ENCODE measurements at regions not wholly inside any gene's neighbourhood (a gene's known extent, or its start where the extent isn't known, plus 50 kb on each side); places are given as distances from the start of the nearest gene placed in this dataset.

GRCh38 chr13:74778087-74778486 is 643.9 kb upstream of the KLF12 start:
- no peaks in the 10 kb centered on the region for H3K27me3 ChIP-seq
- no peaks in the 10 kb centered on the region for H3K4me1 ChIP-seq (ENCODE audit: control insufficient read depth in 1 of 2, insufficient read depth in 1 of 2, low read depth in 1 of 2, low read length in 1 of 2)
- peaks cover 4% of the 10 kb centered on the region for H3K9me3 ChIP-seq
- no peak overlapping the region for H3K4me3 ChIP-seq (ENCODE audit: low read depth in 1 of 2, low read length in 1 of 2)
- H3K27ac ChIP-seq: no peak overlapping the region
- no peaks in the 10 kb centered on the region for H3K36me3 ChIP-seq
- TF ChIP-seq CTCF (IDR thresholded peaks at IDR 0.05): no peak

DNA sequence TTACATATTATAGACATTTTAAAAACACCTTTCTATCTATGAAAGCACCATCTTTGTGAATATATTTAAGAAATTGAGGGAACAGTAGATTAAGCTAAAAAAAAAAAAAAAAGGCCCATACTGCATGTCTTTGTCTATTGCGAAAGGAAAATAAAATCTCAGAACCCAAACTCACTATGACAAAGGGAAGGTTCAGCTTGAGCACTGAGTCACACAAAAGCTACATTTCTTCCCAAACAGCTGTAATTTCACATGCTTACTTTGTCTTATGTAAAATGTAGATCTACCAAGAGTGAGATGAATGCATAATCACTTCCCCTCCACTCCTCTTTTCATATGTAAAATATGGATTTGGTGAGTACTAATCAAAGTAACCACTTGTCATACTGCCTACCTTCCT is 640.1 kb upstream of the KLF12 start:
- peaks cover 4% of the 10 kb centered on the region for H3K9me3 ChIP-seq
- TF ChIP-seq CTCF (IDR thresholded peaks at IDR 0.05): no peak
- no peaks in the 10 kb centered on the region for H3K36me3 ChIP-seq
- no peaks in the 10 kb centered on the region for H3K27me3 ChIP-seq
- H3K4me3 ChIP-seq (ENCODE audit: low read depth in 1 of 2, low read length in 1 of 2): no peak overlapping the region
- H3K27ac ChIP-seq: no peak overlapping the region
- no peaks in the 10 kb centered on the region for H3K4me1 ChIP-seq (ENCODE audit: control insufficient read depth in 1 of 2, insufficient read depth in 1 of 2, low read depth in 1 of 2, low read length in 1 of 2)

GRCh38 chr13:74773248-74773647 is 639.0 kb upstream of the KLF12 start:
- H3K4me1 ChIP-seq (ENCODE audit: control insufficient read depth in 1 of 2, insufficient read depth in 1 of 2, low read depth in 1 of 2, low read length in 1 of 2): no peaks in the 10 kb centered on the region
- no peak overlapping the region for H3K27ac ChIP-seq

GRCh38 chr13:74771964-74772363 is 637.8 kb upstream of the KLF12 start:
- H3K9me3 ChIP-seq: peaks cover 4% of the 10 kb centered on the region
- H3K27me3 ChIP-seq: no peaks in the 10 kb centered on the region
- no peak overlapping the region for H3K27ac ChIP-seq
- H3K4me1 ChIP-seq (ENCODE audit: control insufficient read depth in 1 of 2, insufficient read depth in 1 of 2, low read depth in 1 of 2, low read length in 1 of 2): no peaks in the 10 kb centered on the region
- H3K36me3 ChIP-seq: no peaks in the 10 kb centered on the region
- no peak overlapping the region for H3K4me3 ChIP-seq (ENCODE audit: low read depth in 1 of 2, low read length in 1 of 2)
- TF ChIP-seq CTCF (IDR thresholded peaks at IDR 0.05): no peak

More at GRCh38 chr13:74773248-74773647, 639.0 kb upstream of the KLF12 start:
- no peak for TF ChIP-seq CTCF (IDR thresholded peaks at IDR 0.05)
- H3K27me3 ChIP-seq: no peaks in the 10 kb centered on the region
- H3K9me3 ChIP-seq: peaks cover 4% of the 10 kb centered on the region
- no peaks in the 10 kb centered on the region for H3K36me3 ChIP-seq
- no peak overlapping the region for H3K4me3 ChIP-seq (ENCODE audit: low read depth in 1 of 2, low read length in 1 of 2)

- Histone ChIP-seq H3K4me3 (ENCODE audit: low read depth in 1 of 2, low read length in 1 of 2) (no peak overlapping the region), H3K4me1 (ENCODE audit: control insufficient read depth in 1 of 2, insufficient read depth in 1 of 2, low read depth in 1 of 2, low read length in 1 of 2) (no peaks in the 10 kb centered on the region)
These were observed 636.2 kb upstream of the KLF12 start for GRCh38 chr13:74770361-74770760.

More at GRCh38 chr13:74770361-74770760, 636.2 kb upstream of the KLF12 start:
- no peaks in the 10 kb centered on the region for H3K36me3 ChIP-seq
- no peaks in the 10 kb centered on the region for H3K27me3 ChIP-seq
- no peak for TF ChIP-seq CTCF (IDR thresholded peaks at IDR 0.05)
- H3K27ac ChIP-seq: no peak overlapping the region
- H3K9me3 ChIP-seq: no peaks in the 10 kb centered on the region
